ENCODE measurements at regions not wholly inside any gene's neighbourhood (a gene's known extent, or its start where the extent isn't known, plus 50 kb on each side); places are given as distances from the start of the nearest gene placed in this dataset.
"Not testable (repeated sequence)": the region's sequence is repeated elsewhere in the genome, so short reads cannot be mapped to it uniquely, and the experiment has no call there.

- DNase-seq (ENCODE audit: low read depth in 2 of 2): not testable (repeated sequence)
Observed at GRCh38 chr9:75459311-75459710, 371.0 kb downstream of the OSTF1 start.

GRCh38 chr9:75461183-75461582, 372.9 kb downstream of the OSTF1 start:
- DNase-seq (ENCODE audit: low read depth in 2 of 2): no peak

GRCh38 chr9:75462866-75463265, 374.6 kb downstream of the OSTF1 start:
- DNase-seq (ENCODE audit: low read depth in 2 of 2): no peak

GRCh38 chr9:75463871-75464270, 375.6 kb downstream of the OSTF1 start:
- DNase-seq (ENCODE audit: low read depth in 2 of 2): no peak

- DNase-seq (ENCODE audit: low read depth in 2 of 2): no peak
Observed at GRCh38 chr9:75464726-75465125, 376.4 kb downstream of the OSTF1 start.

GRCh38 chr9:75467142-75467541, 378.8 kb downstream of the OSTF1 start:
- DNase-seq (ENCODE audit: low read depth in 2 of 2): no peak

GRCh38 chr9:75471549-75472114, 383.3 kb downstream of the OSTF1 start:
- DNase-seq (ENCODE audit: low read depth in 2 of 2): no peak

GRCh38 chr9:75482566-75482965, 394.3 kb downstream of the OSTF1 start:
- DNase-seq (ENCODE audit: low read depth in 2 of 2): no peak

GRCh38 chr9:75483636-75484035, 395.3 kb downstream of the OSTF1 start:
- DNase-seq (ENCODE audit: low read depth in 2 of 2): no peak

- no peak for DNase-seq (ENCODE audit: low read depth in 2 of 2)
Observed at GRCh38 chr9:75487856-75488718, 399.8 kb downstream of the OSTF1 start.

GRCh38 chr9:75488719-75489110, 400.4 kb downstream of the OSTF1 start:
- DNase-seq (ENCODE audit: low read depth in 2 of 2): no peak

- no peak for DNase-seq (ENCODE audit: low read depth in 2 of 2)
Observed at GRCh38 chr9:75490326-75490725, 400.1 kb upstream of the PCSK5 start.

- no peak for DNase-seq (ENCODE audit: low read depth in 2 of 2)
Observed at GRCh38 chr9:75491533-75491932, 398.9 kb upstream of the PCSK5 start.

GRCh38 chr9:75499812-75500211, 390.7 kb upstream of the PCSK5 start:
- DNase-seq (ENCODE audit: low read depth in 2 of 2): no peak

GRCh38 chr9:75500479-75500878, 390.0 kb upstream of the PCSK5 start:
- no peak for DNase-seq (ENCODE audit: low read depth in 2 of 2)

- DNase-seq (ENCODE audit: low read depth in 2 of 2): not testable (repeated sequence)
Observed at GRCh38 chr9:75500940-75501339, 389.5 kb upstream of the PCSK5 start.

GRCh38 chr9:75504721-75505120, 385.8 kb upstream of the PCSK5 start:
- DNase-seq (ENCODE audit: low read depth in 2 of 2): no peak

GRCh38 chr9:75505654-75506053, 384.8 kb upstream of the PCSK5 start:
- DNase-seq (ENCODE audit: low read depth in 2 of 2): no peak

- DNase-seq (ENCODE audit: low read depth in 2 of 2): no peak
Observed at GRCh38 chr9:75529463-75529862, 361.0 kb upstream of the PCSK5 start.

GRCh38 chr9:75531588-75531987, 358.9 kb upstream of the PCSK5 start:
- DNase-seq (ENCODE audit: low read depth in 2 of 2): no peak

GRCh38 chr9:75532233-75533050, 358.0 kb upstream of the PCSK5 start:
- DNase-seq (ENCODE audit: low read depth in 2 of 2): no peak

- DNase-seq (ENCODE audit: low read depth in 2 of 2): no peak
Observed at GRCh38 chr9:75539523-75539922, 350.9 kb upstream of the PCSK5 start.

- DNase-seq (ENCODE audit: low read depth in 2 of 2): no peak
Observed at GRCh38 chr9:75540185-75540584, 350.3 kb upstream of the PCSK5 start.
